HEK293T (cell line): ENCODE measurements at regions not wholly inside any gene's neighbourhood (a gene's known extent, or its start where the extent isn't known, plus 50 kb on each side); places are given as distances from the start of the nearest gene placed in this dataset.

Experiments
- CTCF ChIA-PET: fragments of 350-600 bp; formaldehyde crosslinking; extraction: SDS; loops from one replicate; lab custom pipeline; 2021; ENCODE audit warnings: antibody characterized with exemption, inconsistent platforms; lab: Yijun Ruan, JAX
- POLR2A ChIA-PET: fragments of 350-600 bp; formaldehyde crosslinking; extraction: SDS; loops from one replicate; lab custom pipeline; 2020; ENCODE audit warnings: antibody characterized with exemption, inconsistent platforms; lab: Yijun Ruan, JAX
- DNase-seq: peaks from one replicate; pipeline ENCODE4 v3.0.0; 2012; ENCODE audit warnings: mixed read lengths; ENCODE audit errors: extremely low spot score
- ARNT ChIP-seq: fragments of 450-650 bp; IDR thresholded peaks from 2 replicates; pipeline ENCODE4 v1.6.1; 2017; ENCODE audit warnings: mild to moderate bottlenecking
- BHLHE40 ChIP-seq: fragments of 450-650 bp; IDR thresholded peaks from 2 replicates; pipeline ENCODE4 v1.6.1; 2016; ENCODE audit warnings: mild to moderate bottlenecking, moderate library complexity, borderline replicate concordance
- CTBP1 ChIP-seq: fragments of 450-650 bp; IDR thresholded peaks from 2 replicates; pipeline ENCODE4 v1.6.1; 2016; ENCODE audit warnings: borderline replicate concordance
- ELF4 ChIP-seq: fragments of 450-650 bp; IDR thresholded peaks from 2 replicates; pipeline ENCODE4 v1.6.1; 2017; ENCODE audit warnings: antibody characterized with exemption
- FOXA1 ChIP-seq: fragments of 450-650 bp; IDR thresholded peaks from 2 replicates; pipeline ENCODE4 v1.6.1; 2016; ENCODE audit warnings: mild to moderate bottlenecking
- FOXK2 ChIP-seq: fragments of 450-650 bp; IDR thresholded peaks from 2 replicates; pipeline ENCODE4 v1.6.1; 2016; ENCODE audit warnings: mild to moderate bottlenecking
- FOXM1 ChIP-seq: fragments of 450-650 bp; IDR thresholded peaks from 2 replicates; pipeline ENCODE4 v1.6.1; 2017; ENCODE audit warnings: mild to moderate bottlenecking, borderline replicate concordance
- HDGF ChIP-seq: fragments of 450-650 bp; IDR thresholded peaks from 2 replicates; pipeline ENCODE4 v1.6.1; 2017; ENCODE audit warnings: antibody characterized with exemption, borderline replicate concordance
- L3MBTL2 ChIP-seq: fragments of 450-650 bp; conservative IDR thresholded peaks from 2 replicates; pipeline ENCODE4 v1.6.1; 2016; ENCODE audit warnings: mild to moderate bottlenecking
- LEF1 ChIP-seq: fragments of 450-650 bp; IDR thresholded peaks from 2 replicates; pipeline ENCODE4 v1.6.1; 2017; ENCODE audit warnings: mild to moderate bottlenecking, borderline replicate concordance
- NFRKB ChIP-seq: fragments of 450-650 bp; IDR thresholded peaks from 2 replicates; pipeline ENCODE4 v1.6.1; 2016; ENCODE audit warnings: mild to moderate bottlenecking, moderate library complexity
- PKNOX1 ChIP-seq: fragments of 450-650 bp; IDR thresholded peaks from 2 replicates; pipeline ENCODE4 v1.6.1; 2016
- SP1 ChIP-seq: fragments of 450-650 bp; IDR thresholded peaks from 2 replicates; pipeline ENCODE4 v1.6.1; 2017
- SUZ12 ChIP-seq: fragments of 450-650 bp; IDR thresholded peaks from 2 replicates; pipeline ENCODE4 v1.6.1; 2016; ENCODE audit warnings: mild to moderate bottlenecking
- TARDBP ChIP-seq: fragments of 450-650 bp; IDR thresholded peaks from 2 replicates; pipeline ENCODE4 v1.6.1; 2016
- ZNF384 ChIP-seq: fragments of 450-650 bp; IDR thresholded peaks from 2 replicates; pipeline ENCODE4 v1.6.1; 2016

GRCh38 chr3:53989451-53989850, 97.8 kb upstream of the SELENOK start:
- TF ChIP-seq ZNF384 (no peak), CTBP1 (no peak), TARDBP (no peak), BHLHE40 (no peak), HDGF (no peak), FOXM1 (no peak), ELF4 (no peak), NFRKB (no peak), PKNOX1 (no peak), L3MBTL2 (no peak), ARNT (no peak)
- ChIA-PET CTCF (no interaction called here), POLR2A (no interaction called here)
- no peak for DNase-seq

- no peak for DNase-seq
- ChIA-PET CTCF (no interaction called here), POLR2A (no interaction called here)
- TF ChIP-seq ZNF384 = no peak
- no peak for TF ChIP-seq ELF4
- TF ChIP-seq FOXA1 = no peak
- no peak for TF ChIP-seq CTBP1
- no peak for TF ChIP-seq SP1
- no peak for TF ChIP-seq HDGF
- TF ChIP-seq ARNT = no peak
- no peak for TF ChIP-seq LEF1
- TF ChIP-seq SUZ12 = no peak
- no peak for TF ChIP-seq PKNOX1
- no peak for TF ChIP-seq L3MBTL2
- no peak for TF ChIP-seq FOXM1
- no peak for TF ChIP-seq NFRKB
- TF ChIP-seq FOXK2 = no peak
- TF ChIP-seq TARDBP = no peak
- TF ChIP-seq BHLHE40 = no peak
Measured at GRCh38 chr3:53978386-53978785, 86.7 kb upstream of the SELENOK start.

GRCh38 chr3:53975382-53975781, 83.7 kb upstream of the SELENOK start:
- ChIA-PET CTCF (no interaction called here), POLR2A (no interaction called here)
- TF ChIP-seq FOXA1 (no peak), PKNOX1 (no peak), L3MBTL2 (no peak), FOXK2 (no peak), SUZ12 (no peak), NFRKB (no peak), ZNF384 (no peak), SP1 (no peak)
- no peak for DNase-seq

GRCh38 chr3:53974324-53974723, 82.7 kb upstream of the SELENOK start:
- ChIA-PET CTCF (no interaction called here), POLR2A (no interaction called here)
- DNase-seq = no peak
- TF ChIP-seq PKNOX1 (peak; percentile 39; the same call in 1 of the 2 replicates), HDGF (no peak)

- ChIA-PET POLR2A (no interaction called here), CTCF (no interaction called here)
- TF ChIP-seq CTBP1 (no peak), PKNOX1 (no peak), SUZ12 (no peak)
- DNase-seq = no peak
Measured at GRCh38 chr3:53973905-53974304, 82.2 kb upstream of the SELENOK start.

- POLR2A ChIA-PET = no interaction called here
- no peak for DNase-seq
Measured at GRCh38 chr3:53970661-53971060, 79.0 kb upstream of the SELENOK start.

More at GRCh38 chr3:53970661-53971060, 79.0 kb upstream of the SELENOK start:
- no peak for TF ChIP-seq ELF4
- no peak for TF ChIP-seq ZNF384
- no peak for TF ChIP-seq FOXK2
- no peak for TF ChIP-seq NFRKB
- no peak for TF ChIP-seq BHLHE40
- TF ChIP-seq FOXM1 = no peak
- TF ChIP-seq PKNOX1 = no peak
- no peak for TF ChIP-seq ARNT
- TF ChIP-seq HDGF = no peak
- no peak for TF ChIP-seq CTBP1
- no peak for TF ChIP-seq FOXA1
- no peak for TF ChIP-seq LEF1
- CTCF ChIA-PET = no interaction called here
